ENCODE measurements at regions not wholly inside any gene's neighbourhood (a gene's known extent, or its start where the extent isn't known, plus 50 kb on each side); places are given as distances from the start of the nearest gene placed in this dataset.

GRCh38 chr5:60546207-60546606 is 153.8 kb downstream of the DEPDC1B start:
- no peak overlapping the region for H3K27ac ChIP-seq
- TF ChIP-seq, protein P1, sequence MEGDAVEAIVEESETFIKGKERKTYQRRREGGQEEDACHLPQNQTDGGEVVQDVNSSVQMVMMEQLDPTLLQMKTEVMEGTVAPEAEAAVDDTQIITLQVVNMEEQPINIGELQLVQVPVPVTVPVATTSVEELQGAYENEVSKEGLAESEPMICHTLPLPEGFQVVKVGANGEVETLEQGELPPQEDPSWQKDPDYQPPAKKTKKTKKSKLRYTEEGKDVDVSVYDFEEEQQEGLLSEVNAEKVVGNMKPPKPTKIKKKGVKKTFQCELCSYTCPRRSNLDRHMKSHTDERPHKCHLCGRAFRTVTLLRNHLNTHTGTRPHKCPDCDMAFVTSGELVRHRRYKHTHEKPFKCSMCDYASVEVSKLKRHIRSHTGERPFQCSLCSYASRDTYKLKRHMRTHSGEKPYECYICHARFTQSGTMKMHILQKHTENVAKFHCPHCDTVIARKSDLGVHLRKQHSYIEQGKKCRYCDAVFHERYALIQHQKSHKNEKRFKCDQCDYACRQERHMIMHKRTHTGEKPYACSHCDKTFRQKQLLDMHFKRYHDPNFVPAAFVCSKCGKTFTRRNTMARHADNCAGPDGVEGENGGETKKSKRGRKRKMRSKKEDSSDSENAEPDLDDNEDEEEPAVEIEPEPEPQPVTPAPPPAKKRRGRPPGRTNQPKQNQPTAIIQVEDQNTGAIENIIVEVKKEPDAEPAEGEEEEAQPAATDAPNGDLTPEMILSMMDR (conservative IDR thresholded peaks at IDR 0.05), result no peak
- no peak for TF ChIP-seq ZFX (IDR thresholded peaks at IDR 0.05)

- no peak for TF ChIP-seq ZFX (IDR thresholded peaks at IDR 0.05)
- TF ChIP-seq, protein P1 (conservative IDR thresholded peaks at IDR 0.05), result no peak
- H3K27ac ChIP-seq, result no peak overlapping the region
These were observed 154.4 kb downstream of the DEPDC1B start for GRCh38 chr5:60545551-60545950.

DNA sequence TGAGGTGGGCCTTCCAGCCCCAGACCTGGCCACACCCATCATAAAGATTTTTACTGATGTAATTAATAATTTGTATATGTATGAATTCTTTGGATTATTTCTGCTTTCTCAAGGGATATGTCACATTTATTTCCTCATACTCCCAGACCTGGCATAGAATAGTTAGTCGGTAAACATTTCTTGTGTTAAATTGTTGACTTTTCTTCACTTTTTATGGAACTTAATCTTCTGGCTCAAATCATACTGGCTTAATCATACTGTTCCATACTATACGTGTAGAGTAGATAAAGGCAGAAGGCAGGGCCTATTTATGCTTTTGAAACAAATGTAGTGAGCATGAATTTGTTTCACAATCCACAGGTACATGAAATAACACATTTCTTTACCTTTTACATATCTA is 155.8 kb downstream of the DEPDC1B start:
- TF ChIP-seq ZFX (IDR thresholded peaks at IDR 0.05), result no peak
- no peak overlapping the region for H3K27ac ChIP-seq

GRCh38 chr5:60541980-60542379 is 158.0 kb downstream of the DEPDC1B start:
- TF ChIP-seq, protein P1 (conservative IDR thresholded peaks at IDR 0.05), result no peak
- no peak overlapping the region for H3K27ac ChIP-seq

DNA sequence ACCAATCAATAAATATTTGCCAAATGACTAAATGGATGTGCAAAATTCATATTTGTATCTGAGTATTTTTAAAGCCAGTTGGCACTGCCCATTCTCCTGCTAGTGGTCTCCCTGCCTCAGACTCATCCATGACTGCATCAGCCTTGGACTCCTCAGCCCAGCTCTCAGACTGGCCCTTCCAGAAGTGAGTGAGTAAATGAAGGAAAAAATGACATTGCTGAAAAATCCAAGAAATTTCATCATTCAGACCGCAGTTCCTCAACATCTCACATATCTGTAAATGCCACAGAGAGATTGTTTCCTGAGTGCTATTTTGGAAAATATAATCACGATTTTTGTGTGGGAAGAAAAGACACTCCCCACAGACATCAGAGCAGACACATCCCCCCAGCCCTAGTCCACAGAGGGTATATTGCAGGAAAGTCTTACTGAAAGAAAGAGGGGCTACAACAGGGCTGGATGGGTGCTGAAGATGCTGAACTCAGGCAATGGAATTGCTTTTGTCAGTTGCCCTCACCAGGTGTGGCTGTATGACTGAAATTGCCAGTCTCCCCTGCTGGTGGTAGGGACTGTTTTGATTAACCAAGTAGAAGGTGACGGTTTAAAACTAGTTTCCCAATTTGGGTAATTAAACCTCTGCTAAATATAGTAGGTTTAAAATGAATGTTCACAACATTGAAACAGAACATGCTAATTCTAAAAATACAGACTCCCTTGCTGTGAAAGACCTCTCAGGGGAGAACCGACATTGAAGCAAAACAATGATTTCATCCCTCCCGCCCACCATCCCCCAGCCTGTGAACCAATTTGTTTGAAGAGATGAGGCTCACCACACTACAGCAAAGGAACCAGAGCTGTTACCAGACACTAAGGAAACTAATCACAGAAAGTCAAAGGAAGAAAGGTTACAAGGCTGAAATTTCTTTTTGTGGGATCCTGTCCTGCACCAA is 158.8 kb downstream of the DEPDC1B start:
- no peak overlapping the region for H3K27ac ChIP-seq
- TF ChIP-seq ZFX (IDR thresholded peaks at IDR 0.05), result no peak
- TF ChIP-seq, protein P1 (conservative IDR thresholded peaks at IDR 0.05), result no peak

DNA sequence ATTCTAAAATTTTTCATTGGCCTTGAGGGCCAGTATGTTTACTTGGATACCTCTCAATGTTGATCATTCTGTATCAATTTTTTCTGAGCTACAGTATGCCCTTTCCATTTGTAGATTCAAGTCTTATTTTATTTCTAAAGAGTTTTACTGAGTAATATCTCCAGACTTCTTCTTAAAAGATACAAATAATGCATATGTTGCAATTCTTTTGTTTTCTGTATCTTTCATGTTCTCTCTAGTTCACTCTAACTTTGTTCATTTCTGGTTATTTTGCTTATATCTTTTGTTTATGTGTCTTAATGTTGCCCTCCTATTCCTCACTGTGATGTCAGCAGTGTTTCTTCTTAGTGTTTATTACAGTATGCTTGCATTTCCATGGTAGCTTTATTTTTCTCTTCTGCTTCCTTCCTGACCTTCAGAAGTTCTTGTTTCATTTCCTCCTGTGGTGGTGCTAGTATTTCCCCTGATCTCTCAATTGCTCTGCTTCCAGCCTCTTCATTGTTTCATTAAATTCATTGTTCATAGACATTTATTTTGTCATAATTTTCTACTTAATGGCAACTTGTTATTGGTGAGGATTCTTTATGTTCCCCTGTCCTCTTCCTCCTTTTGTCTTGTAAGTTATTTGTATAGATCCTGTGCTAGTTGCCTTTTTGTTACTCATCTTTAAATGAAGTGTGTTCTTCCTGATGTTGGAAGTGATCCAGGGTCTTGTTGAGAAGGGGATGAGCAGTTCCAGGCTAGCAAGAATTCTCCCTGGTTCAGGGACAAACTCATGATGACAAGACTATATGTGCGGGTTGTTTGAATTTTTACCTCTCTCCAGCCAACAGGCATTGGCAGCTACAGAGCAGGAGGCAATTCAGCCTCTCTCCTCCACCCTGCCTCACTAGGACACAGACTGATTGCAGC is 160.8 kb downstream of the DEPDC1B start:
- no peak overlapping the region for H3K27ac ChIP-seq
- TF ChIP-seq, protein P1 (conservative IDR thresholded peaks at IDR 0.05), result no peak
- TF ChIP-seq ZFX (IDR thresholded peaks at IDR 0.05), result no peak

DNA sequence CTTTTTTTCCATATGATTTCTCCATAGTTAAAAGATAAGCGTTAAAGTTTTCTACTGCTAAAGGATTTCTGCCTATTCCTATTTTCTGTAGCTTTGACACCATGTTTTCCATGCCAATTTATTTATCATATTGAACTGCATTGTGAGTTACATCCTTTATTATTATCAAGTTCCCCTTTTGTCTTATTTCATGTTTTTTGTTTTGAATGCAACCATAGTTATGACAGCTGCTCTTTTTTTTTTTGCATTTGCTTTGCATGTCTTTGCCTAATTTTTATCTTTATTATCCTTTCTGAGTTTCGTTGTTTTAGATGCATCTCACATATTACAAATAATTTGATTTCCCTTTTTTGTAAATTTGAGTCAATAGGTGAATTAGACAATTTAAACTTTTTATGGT is 161.5 kb downstream of the DEPDC1B start:
- H3K27ac ChIP-seq, result no peak overlapping the region
- no peak for TF ChIP-seq ZFX (IDR thresholded peaks at IDR 0.05)

GRCh38 chr5:60535951-60536350 is 164.0 kb downstream of the DEPDC1B start:
- TF ChIP-seq, protein P1 (conservative IDR thresholded peaks at IDR 0.05), result no peak
- TF ChIP-seq ZFX (IDR thresholded peaks at IDR 0.05), result no peak
- H3K27ac ChIP-seq, result no peak overlapping the region

Data from C4-2B (cell line).